C4-2B (cell line): ENCODE measurements at regions not wholly inside any gene's neighbourhood (a gene's known extent, or its start where the extent isn't known, plus 50 kb on each side); places are given as distances from the start of the nearest gene placed in this dataset.

Experiments
- H3K27ac ChIP-seq: fragments of 450-650 bp; 2 replicates; pipeline ENCODE4 v1.5.1; 2017
- ZFX ChIP-seq: fragments of 450-650 bp; IDR thresholded peaks from 2 replicates; pipeline ENCODE4 v1.6.1; 2017
- TF ChIP-seq, protein P1 (sequence below): fragments of 450-650 bp; conservative IDR thresholded peaks from 2 replicates; pipeline ENCODE4 v1.5.1; 2017; ENCODE audit warnings: mild to moderate bottlenecking

DNA sequence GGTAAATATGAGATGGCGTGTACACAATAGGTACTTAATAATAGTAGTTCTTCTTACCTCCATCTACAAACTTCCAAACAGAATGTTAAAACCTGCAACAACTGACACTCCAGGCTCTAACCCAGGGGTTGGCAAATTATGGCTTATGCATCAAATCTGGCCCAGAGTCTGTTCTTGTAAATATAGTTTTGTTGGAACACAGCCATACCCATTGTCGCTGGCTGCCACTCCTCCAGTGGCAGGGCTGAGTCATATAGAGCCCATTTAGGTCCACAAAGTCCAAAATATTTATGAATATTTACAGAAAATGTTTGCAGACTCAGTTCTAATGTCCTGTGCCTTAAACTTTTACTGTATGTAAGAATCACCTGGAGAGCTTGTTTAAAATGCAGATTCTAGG is 69.9 kb upstream of the BTBD3 start:
- TF ChIP-seq, protein P1, sequence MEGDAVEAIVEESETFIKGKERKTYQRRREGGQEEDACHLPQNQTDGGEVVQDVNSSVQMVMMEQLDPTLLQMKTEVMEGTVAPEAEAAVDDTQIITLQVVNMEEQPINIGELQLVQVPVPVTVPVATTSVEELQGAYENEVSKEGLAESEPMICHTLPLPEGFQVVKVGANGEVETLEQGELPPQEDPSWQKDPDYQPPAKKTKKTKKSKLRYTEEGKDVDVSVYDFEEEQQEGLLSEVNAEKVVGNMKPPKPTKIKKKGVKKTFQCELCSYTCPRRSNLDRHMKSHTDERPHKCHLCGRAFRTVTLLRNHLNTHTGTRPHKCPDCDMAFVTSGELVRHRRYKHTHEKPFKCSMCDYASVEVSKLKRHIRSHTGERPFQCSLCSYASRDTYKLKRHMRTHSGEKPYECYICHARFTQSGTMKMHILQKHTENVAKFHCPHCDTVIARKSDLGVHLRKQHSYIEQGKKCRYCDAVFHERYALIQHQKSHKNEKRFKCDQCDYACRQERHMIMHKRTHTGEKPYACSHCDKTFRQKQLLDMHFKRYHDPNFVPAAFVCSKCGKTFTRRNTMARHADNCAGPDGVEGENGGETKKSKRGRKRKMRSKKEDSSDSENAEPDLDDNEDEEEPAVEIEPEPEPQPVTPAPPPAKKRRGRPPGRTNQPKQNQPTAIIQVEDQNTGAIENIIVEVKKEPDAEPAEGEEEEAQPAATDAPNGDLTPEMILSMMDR: no peak
- TF ChIP-seq ZFX: no peak
- no peak overlapping the region for H3K27ac ChIP-seq

DNA sequence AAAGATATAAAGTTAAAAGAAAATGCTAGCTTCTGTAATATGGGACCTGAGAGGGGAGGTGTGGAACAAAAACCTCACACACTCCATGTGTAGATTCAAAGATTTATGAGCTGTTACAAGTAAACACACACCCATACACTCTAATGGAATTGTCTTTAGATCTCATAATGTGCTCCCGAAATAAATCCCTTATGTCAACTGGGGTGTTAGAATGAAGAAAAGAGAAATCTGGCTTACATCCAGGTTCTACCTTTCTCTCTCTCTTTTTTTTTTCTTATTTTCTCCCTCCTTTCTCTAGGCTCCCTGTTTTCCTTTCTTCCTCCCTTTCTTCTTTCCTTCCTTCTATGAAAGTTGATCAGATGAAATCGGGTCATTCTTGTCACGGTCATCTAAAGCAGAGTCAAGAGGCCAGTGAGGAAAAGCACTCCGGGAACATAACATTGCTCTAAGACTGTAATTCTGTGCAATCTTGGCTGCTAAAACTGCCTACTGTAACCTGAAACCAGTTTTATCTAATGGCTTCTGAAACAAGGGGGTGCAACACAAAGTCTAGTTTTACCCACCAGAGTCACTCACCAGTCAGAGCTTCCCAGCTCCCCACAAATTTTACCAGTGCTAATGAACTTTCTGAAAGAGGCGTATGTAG is 68.3 kb upstream of the BTBD3 start:
- TF ChIP-seq ZFX: no peak
- TF ChIP-seq, protein P1: no peak
- no peak overlapping the region for H3K27ac ChIP-seq

DNA sequence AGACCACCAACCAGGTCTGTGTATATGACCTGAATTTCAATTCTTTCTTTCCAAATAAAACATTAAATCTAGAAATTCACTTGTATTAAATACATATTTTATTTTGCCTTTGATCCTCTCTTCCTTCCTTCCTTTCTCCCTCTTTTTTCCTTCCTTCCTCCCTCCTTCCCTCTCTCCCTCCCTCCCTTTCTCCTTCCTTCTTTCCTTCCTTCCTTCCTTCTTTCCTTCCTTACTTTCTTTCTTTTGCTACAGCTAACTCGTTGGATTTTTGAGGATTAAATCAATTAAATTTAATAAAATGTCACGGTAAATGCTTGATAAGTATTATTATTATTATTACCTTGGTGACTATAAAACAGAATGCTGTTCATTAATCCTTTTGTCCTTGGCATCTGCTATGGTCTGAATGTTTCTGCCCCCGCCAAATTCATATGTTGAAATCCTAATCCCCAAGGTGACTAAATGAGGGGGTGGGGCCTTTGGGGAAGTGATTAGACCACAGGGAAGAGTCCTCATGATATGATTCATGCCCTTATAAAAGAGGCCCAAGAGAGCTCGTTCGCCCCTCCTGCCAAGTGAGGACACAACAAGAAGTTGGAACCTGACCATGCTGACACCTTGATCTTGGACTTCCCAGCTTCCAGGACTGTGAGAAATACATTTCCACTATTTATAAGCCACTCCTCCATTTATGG is 67.6 kb upstream of the BTBD3 start:
- no peak overlapping the region for H3K27ac ChIP-seq
- TF ChIP-seq, protein P1: no peak
- TF ChIP-seq ZFX: no peak

DNA sequence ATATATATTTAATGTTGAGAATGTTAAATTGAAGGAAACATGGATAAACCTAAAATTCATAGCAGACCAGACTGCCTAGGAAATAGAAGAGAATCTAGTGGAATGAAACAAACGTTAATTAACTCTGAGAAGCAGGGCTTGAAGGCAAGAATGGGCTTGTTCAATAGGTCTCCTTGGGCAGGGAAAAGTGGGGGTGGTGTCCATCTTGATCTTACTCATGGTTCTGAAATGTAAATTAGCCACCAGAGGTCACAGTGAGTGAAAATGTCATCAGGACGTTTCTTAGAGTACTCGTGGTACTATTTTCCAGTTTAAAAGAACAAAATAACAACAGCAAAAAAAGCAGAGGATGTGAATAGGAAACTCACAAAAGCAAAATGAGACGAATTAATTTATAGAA is 66.8 kb upstream of the BTBD3 start:
- TF ChIP-seq, protein P1: no peak
- no peak for TF ChIP-seq ZFX
- H3K27ac ChIP-seq: no peak overlapping the region

DNA sequence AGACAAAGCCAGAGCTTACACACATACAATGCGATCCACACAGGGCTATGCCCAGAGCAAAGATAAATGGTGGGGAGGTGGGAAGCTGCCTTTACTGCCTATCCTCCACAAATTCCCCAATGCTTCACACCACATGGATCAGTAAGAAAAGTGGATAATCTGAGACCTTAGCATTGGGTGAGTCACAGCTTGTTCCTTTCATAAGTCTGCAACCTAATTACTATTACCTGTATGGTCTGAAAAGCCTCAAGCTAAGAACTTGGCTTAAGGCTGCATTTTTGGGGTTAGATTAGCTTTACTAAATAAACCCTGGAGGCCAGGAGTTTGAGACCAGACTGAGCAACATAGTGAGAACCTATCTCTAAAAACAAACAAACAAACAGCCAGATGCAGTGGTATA is 66.0 kb upstream of the BTBD3 start:
- H3K27ac ChIP-seq: no peak overlapping the region
- no peak for TF ChIP-seq ZFX
- TF ChIP-seq, protein P1: no peak

DNA sequence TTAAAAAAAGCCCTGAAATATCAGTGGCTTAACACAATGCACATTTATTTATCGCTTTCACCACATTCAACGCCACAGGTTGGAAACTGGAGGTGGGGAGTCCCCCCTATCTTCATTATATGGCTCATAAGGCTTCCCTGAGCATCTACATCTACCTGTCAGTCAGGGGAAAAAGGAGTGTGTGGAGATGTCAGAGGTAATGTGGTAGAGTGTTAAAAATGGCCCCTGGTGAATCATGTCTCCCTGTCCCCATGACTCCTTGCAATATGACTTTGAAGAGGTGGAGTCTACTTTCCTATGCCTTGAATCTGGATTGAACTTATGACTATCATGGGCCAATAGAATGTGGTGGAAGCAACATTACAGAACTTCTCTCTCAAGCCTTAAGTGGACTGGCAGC is 65.5 kb upstream of the BTBD3 start:
- H3K27ac ChIP-seq: no peak overlapping the region
- TF ChIP-seq, protein P1: no peak
- no peak for TF ChIP-seq ZFX

DNA sequence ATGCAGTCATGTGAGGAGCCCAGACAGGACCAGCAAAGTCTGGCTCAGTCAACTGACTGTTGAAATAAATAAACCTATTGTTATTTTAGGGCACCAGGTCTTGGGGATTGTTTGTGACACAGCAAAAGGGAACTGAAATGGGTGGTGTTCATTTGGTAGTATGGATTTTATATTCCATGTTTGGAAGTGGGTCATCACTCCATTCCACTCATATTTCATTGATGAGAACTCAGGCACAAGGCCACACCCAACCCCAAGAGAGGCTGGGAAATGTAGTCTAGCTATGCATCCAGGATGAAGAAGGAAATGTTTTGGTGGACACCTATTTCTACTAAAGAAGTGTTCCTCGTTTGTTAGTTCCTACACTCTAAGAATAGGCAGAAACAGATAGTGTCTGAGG is 64.9 kb upstream of the BTBD3 start:
- TF ChIP-seq, protein P1: no peak
- no peak for TF ChIP-seq ZFX
- H3K27ac ChIP-seq: no peak overlapping the region
